Keratinocyte (primary cell): ENCODE measurements at regions not wholly inside any gene's neighbourhood (a gene's known extent, or its start where the extent isn't known, plus 50 kb on each side); places are given as distances from the start of the nearest gene placed in this dataset.

ENCODE experiments used
- EZH2 ChIP-seq: IDR thresholded peaks from one replicate; pipeline ENCODE4 v1.6.1; 2012; ENCODE audit warnings: inconsistent platforms, mild to moderate bottlenecking, low read length, moderate library complexity
- TF ChIP-seq, protein P1 (sequence below), 3 experiments: IDR thresholded peaks in 1 of 3; conservative IDR thresholded peaks in 1 of 3; optimal IDR thresholded peaks in 1 of 3; 2 replicates in 2 of 3; 3 replicates in 1 of 3; pipeline versions ENCODE3 to v1.5.1; 2011; ENCODE audit warnings: low read length in 3 of 3, mild to moderate bottlenecking in 3 of 3, moderate library complexity in 2 of 3, control low read depth in 1 of 3, inconsistent platforms in 1 of 3; ENCODE audit not compliant: insufficient read depth in 2 of 3; ENCODE audit errors: extremely low read depth in 1 of 3

DNA sequence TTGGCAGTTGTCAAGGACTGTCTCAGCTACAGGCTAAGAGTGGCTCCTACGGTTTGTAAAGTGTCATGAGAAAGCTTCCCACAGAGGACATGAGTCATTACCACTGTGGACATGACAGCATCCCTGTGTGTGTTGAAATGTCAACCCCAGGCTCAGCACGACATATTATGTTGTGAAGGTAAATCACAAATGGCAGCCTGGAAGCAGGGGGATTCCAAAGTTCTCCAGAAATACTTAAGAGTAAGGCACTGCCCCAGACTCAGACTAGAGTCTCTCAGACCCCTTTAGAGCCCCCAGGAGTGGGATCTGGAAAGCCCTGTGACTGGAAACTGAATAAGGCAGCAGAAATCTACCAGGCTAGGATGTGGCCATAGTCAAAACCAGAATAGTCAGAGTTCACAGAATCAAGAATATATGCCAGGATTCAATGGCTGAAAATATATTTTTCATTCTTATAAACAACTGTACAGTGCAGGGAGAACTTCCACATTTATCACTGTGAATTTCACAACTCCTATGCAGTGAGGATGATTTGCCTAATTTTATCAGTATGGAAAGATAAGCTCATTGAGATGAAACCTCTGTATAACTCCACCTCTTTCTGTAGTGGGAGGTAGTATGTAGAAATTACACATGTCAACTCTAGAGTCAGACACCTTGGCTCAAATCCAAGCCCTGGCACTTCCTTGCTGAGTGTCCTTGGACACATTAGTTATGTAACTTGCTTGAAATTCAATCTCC is 237.1 kb upstream of the CFAP20DC start:
- TF ChIP-seq, protein P1, sequence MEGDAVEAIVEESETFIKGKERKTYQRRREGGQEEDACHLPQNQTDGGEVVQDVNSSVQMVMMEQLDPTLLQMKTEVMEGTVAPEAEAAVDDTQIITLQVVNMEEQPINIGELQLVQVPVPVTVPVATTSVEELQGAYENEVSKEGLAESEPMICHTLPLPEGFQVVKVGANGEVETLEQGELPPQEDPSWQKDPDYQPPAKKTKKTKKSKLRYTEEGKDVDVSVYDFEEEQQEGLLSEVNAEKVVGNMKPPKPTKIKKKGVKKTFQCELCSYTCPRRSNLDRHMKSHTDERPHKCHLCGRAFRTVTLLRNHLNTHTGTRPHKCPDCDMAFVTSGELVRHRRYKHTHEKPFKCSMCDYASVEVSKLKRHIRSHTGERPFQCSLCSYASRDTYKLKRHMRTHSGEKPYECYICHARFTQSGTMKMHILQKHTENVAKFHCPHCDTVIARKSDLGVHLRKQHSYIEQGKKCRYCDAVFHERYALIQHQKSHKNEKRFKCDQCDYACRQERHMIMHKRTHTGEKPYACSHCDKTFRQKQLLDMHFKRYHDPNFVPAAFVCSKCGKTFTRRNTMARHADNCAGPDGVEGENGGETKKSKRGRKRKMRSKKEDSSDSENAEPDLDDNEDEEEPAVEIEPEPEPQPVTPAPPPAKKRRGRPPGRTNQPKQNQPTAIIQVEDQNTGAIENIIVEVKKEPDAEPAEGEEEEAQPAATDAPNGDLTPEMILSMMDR (optimal IDR thresholded peaks at IDR 0.05 in 1 of 3, IDR thresholded peaks at IDR 0.05 in 1 of 3, conservative IDR thresholded peaks at IDR 0.05 in 1 of 3; ENCODE audit: extremely low read depth in 1 of 3, insufficient read depth in 2 of 3, low read length in 3 of 3), result peak in 1 of 3 experiments; percentile 11
- no peak for TF ChIP-seq EZH2
